Ovary (tissue), 3 donors: ENCODE measurements at regions not wholly inside any gene's neighbourhood (a gene's known extent, or its start where the extent isn't known, plus 50 kb on each side); places are given as distances from the start of the nearest gene placed in this dataset.

Source experiments
- EP300 ChIP-seq: sonication (generic); formaldehyde crosslinking; IDR thresholded peaks from one replicate; pipeline ENCODE4 v1.6.1; 2017; ENCODE audit warnings: antibody characterized with exemption
- POLR2A ChIP-seq: fragments of 450-650 bp; IDR thresholded peaks from one replicate; pipeline ENCODE4 v1.6.1; 2017; ENCODE audit warnings: antibody characterized with exemption, mild to moderate bottlenecking, moderate library complexity
- TF ChIP-seq, protein P1 (sequence below), 3 donors: fragments of 450-650 bp in 2 of 3; fragments of 200-600 bp in 1 of 3; IDR thresholded peaks; one replicate each; pipeline versions ENCODE4 v1.5.1 to v1.8.0; 2016 to 2022; ENCODE audit warnings: antibody characterized with exemption in 3 of 3, mild to moderate bottlenecking in 1 of 3
- donor health status: DM: no; HTN: no; CAD: no.

- TF ChIP-seq, protein P1, sequence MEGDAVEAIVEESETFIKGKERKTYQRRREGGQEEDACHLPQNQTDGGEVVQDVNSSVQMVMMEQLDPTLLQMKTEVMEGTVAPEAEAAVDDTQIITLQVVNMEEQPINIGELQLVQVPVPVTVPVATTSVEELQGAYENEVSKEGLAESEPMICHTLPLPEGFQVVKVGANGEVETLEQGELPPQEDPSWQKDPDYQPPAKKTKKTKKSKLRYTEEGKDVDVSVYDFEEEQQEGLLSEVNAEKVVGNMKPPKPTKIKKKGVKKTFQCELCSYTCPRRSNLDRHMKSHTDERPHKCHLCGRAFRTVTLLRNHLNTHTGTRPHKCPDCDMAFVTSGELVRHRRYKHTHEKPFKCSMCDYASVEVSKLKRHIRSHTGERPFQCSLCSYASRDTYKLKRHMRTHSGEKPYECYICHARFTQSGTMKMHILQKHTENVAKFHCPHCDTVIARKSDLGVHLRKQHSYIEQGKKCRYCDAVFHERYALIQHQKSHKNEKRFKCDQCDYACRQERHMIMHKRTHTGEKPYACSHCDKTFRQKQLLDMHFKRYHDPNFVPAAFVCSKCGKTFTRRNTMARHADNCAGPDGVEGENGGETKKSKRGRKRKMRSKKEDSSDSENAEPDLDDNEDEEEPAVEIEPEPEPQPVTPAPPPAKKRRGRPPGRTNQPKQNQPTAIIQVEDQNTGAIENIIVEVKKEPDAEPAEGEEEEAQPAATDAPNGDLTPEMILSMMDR (IDR thresholded peaks at IDR 0.05), result no peak
- TF ChIP-seq EP300 (no peak), POLR2A (no peak)
These were observed 182.9 kb downstream of the OMA1 start for GRCh38 chr1:58363585-58363984.
